Raji (cell line): ENCODE measurements at regions not wholly inside any gene's neighbourhood (a gene's known extent, or its start where the extent isn't known, plus 50 kb on each side); places are given as distances from the start of the nearest gene placed in this dataset.

Source experiments
- POLR2A ChIP-seq: IDR thresholded peaks from 2 replicates; pipeline ENCODE4 v1.6.1; 2011; ENCODE audit warnings: low read depth, low read length, control low read depth; ENCODE audit not compliant: insufficient read depth

DNA sequence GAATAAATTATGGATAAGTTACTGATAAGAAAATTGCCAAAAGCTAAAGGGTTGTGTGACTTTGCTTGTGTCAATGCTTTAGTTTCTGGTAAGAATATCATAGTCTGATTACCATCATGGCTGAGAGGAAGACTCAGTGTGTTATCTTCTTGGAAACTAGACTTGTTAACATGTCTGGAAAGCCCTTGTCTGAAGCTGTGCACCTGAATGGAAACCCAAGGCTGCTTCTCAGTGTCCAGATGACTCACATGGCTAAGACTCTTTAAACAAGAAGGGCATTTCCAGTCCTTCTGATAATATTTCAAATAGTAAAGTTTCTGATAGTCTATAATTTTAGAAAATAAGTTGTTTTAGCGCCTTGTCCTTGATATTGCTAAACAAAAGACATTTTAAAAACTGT lies 1092.7 kb downstream of the PLA2G4A start:
- TF ChIP-seq POLR2A, result no peak

DNA sequence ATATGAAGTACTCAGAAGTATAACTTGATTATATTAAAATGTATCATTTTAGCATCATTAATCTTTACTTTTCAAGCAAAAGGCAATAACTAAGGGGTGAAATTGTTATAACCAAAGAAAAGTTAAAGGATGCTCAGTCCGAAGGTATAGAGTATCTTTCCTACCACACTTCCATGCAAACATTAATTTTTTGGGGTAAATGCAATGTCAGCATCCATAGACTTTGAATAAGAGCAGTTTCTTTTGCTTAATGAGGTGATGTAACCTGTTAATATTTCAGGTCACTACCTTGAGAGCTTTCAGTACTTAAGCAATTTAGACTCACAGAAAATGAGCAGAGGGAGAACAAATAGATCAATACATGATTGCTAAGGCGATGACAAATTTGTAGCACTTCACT lies 1093.5 kb downstream of the PLA2G4A start:
- no peak for TF ChIP-seq POLR2A

DNA sequence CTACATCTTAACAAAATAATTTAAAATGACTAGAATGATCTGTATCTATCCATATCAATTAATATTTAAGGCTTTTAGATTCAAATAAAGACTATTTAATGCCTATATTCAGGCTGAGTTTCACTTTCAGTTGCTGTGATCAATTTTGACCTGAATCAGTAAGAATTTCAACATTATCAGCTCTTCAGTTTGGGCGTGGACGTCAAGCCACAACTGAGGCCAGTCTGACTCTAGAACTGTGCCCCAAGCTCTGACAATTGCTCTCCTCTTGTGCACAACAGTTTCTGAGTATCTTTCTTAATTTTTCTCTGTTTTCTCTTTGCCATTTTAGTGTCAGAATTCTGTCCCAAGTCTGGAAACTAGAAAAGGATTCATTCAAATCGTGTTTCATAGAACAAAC lies 1095.5 kb downstream of the PLA2G4A start:
- no peak for TF ChIP-seq POLR2A

DNA sequence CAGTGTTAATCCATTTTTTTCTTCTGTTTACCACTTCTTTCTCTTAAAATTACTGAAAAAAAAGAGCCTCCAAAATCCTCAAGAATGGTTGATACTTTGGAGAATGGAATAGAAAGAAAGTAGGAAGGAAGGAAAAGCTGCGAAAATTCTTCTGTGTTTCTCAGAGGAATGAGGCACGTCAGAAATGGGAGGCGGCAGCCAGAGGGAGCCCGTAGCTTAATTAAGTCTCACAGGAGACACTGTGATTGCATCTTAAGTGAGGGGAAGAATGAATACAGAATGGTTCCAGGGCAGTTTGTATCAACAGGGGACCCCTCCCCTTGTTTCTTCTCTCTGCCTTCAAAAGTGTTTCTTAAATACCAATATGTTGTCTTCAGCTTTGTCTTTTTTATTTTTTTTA lies 1099.5 kb downstream of the PLA2G4A start:
- no peak for TF ChIP-seq POLR2A

DNA sequence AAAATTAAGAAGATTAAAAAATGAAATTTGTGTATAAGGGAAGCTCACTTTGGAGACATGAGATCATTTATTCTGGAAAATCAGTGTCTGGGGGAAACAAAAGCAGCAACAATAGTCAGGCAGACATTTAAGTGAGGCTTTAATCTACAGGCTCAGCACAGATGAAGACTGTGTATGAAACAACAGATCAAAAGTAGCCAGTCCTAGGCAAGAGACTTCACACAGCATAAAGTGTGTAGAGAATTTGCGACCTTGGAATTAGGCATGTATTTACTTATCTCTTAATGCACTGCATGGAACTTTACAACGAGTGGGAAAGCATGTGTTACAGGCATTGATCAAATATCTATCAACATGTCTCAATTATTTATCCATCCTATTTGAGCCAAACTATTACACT lies 1099.9 kb downstream of the PLA2G4A start:
- no peak for TF ChIP-seq POLR2A

DNA sequence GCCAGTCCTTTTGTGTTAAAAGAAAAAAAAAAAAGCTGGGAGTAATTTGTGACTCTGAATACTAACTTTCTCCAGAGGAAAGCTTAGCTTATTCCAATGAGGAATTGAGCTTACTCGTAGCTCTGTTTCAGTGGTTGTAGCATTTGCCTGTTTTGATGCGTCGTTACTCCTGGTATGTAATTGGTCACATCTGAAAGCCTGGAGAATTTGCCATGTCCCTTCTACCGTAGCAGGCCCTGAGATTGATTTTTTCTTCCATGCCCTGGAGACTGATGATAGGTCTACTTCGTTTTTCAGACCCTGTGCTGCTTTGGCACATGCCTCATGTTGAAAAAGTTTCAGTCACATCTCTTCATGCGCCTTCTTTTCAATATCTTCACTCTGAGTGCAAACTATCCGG lies 1103.0 kb downstream of the PLA2G4A start:
- no peak for TF ChIP-seq POLR2A

DNA sequence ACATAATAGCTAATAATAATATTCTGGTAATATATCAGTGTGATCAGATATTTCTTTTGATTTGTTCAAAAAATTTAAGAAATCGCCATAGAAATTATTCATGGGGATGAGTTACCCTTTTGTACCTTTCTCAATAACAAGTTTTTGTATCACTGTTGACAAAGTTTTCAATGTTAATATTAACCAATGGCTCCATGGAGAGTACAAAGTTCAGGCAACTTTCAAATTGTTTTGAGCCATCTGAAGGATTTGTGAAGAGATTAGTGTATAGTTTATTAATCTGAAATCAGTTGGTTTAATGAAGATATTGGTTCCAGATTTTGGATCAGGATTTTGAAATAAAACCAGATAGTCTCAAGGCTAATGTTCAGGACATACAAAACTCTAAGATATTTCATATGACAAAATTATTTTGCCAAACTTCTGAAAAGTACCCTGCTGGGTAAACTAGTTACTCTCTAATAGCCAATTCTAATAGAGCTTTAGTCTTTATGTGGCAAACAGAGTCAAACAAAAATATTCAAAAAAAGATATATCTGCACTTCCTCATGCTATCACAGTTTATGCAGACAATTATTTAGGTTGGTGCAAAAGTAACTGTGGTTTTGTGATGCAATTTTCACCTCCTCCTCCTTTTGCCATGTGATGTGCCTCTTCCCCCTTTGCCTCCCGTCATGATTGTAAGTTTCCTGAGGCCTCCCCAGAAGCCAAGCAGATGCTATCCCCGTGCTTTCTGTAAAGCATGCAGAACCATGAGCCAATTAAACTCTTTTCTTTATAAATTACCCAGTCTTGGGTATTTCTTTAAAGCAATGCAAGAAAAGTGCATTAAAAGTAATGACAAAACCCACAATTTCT lies 1105.0 kb downstream of the PLA2G4A start:
- no peak for TF ChIP-seq POLR2A

DNA sequence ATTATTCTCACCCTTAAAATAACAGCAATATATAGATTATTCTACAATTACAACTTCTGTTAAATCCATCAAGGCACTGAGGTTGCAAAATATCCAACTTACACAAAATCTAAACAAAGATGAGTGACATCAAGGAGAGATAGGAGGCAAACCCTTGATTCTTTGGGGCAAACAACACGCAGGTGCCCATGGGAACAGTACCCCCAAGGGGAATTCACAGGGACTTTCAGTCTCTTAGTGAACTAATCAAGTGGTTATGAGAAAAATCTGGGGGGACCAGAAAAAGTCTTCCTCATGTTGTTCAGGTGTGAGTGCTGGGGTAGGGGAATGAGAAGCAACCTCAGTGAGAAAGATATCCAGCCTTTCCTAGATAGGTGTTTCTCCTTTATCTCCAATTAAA lies 1107.9 kb downstream of the PLA2G4A start:
- TF ChIP-seq POLR2A, result no peak

DNA sequence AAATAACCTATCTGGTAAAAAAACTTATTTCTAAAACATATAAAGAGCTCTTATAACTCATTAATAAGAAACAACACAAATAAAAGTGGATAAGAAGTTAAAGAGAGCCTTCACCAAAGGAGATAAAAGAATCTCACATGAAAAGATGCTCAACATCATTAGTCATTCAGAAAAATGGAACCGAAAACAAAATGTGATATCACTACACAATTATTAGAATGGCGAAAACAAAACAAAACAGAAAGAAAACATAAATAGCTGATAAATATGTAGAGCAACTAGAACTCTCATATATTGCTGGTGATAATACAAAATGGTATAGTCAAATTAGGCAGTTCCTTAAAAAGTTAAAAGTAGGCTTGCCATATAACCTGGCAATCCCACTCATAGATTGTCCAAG lies 1109.3 kb downstream of the PLA2G4A start:
- no peak for TF ChIP-seq POLR2A

DNA sequence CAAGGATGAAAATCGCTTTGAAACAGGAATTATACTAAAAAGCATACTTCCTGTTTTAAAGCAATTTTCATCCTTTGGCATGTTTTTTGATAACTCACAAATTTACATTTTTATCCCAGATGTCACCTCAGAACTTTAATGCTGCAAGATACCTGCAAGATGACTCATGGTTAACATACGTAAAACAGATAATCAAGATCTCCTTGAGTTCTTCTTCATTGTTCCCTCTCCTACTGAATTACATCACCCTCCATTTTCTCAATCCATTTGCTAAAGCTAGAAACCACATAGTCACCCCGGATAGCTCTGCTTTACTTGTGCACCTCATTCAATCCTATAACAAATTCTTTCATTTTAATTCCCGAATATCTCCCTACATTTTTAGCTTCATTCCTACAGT lies 1114.2 kb downstream of the PLA2G4A start:
- TF ChIP-seq POLR2A, result no peak

DNA sequence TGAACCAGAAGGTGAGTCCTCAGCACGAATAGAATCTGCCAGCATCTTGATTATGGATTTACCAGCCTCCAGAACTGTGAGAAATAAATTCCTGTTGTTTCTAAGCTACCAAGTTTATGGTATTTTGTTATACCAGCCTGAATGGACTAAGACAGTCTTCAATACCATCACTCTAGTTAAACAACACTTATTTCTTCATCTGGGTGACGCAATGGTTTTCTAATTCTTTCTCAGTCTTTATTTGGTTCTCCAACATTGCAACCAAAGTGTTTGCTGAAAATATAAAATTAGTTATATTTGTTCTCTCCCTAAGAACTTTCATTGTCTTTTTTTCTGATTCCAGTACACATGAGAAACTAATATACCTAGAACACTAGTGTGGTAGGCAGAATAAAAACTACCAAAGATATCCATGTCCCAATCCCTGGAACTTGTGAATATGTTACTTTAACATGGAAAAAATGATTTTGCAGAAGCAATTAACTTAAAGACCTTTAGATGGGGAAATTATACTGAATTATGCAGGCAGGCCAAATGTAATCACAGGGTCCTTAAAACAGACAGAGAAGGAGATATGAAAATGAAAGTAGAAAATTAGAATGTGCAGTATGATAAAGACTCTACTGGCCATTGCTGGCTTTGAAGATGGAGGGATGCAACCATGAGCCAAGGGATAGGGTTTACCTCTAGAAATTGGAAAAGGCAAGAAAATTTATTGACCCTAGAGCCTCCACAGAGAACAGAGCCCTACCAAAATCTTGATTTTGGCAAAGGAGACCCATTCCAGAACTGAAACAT lies 1115.1 kb downstream of the PLA2G4A start:
- no peak for TF ChIP-seq POLR2A

DNA sequence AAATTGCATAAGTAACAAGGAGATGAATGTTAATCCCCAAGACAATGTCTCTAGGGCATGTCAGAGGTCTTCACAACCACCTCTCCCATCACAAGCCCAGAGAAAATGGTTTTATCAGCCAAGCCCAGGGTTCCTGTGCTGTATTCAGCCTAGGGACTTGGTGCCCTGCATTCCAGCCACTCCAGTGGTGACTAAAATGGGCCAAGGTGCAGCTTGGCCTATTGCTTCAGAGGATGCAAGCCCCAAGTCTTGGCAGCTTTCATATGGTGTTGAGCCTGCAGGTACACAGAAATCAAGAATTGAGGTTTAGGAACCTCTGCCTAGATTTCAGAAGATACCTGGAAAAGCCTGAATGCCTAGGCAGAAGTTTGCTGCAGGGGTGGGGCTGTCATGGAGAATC lies 1118.6 kb downstream of the PLA2G4A start:
- no peak for TF ChIP-seq POLR2A

DNA sequence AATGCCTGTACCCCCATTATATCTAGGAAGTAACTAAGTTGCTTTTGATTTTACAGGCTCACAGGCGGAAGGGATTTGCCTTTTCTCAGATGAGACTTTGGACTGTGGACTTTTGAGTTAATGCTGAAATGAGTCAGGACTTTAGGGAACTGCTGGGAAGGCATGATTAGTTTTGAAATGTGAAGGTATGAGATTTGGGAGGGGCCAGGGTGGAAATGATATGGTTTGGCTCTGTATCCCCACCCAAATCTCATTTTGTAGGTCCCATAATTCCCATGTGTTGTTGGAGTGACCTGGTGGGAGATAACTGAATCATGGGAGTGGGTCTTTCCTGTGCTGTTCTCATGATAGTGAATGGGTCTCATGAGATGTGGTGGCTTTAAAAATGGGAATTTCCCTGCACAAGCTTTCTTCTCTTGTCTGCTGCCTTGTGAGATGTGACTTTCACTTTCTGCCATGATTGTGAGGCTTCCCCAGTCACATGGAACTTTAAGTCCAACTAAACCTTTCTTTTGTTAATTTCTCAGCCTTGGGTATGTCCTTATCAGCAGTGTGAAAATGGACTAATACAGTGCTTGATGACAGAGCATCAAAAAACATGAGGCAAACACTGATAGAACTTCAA lies 1119.5 kb downstream of the PLA2G4A start:
- no peak for TF ChIP-seq POLR2A

DNA sequence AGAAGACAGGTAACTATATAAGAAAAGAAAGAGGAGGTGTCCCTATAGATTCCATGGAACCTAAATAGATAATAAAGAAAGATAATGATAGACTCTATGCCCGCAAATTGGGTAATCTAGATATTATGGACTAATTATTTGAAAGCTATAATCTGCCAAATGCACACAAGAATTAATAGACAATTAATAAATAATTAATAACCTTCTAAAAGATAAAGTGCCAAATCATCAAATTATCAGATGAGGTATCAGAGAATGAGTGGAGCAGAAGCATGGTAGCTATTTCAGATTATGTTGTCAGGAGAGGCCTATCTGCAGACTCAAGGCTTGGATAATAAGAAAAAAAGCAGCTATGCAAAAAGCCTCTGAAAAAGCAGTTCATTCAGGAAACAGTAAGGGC lies 1120.8 kb downstream of the PLA2G4A start:
- TF ChIP-seq POLR2A, result no peak

DNA sequence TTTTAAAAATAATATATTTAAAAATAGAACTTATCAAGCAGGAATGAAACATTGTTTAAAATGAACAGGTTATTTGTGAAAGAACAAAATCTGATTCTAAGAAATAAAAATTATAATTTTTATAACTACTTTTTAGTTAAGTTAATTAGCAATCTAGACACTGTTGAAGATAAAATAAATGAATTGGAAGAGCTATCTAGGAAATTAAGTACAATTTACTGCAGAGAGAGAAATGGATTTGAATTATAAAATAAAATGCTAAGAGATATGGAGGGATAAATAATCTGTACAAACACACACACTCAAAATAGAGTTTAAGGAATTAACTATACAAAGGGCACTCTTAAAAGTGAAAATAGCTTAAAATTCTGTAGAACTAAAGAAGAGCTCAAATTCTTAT lies 1123.1 kb downstream of the PLA2G4A start:
- no peak for TF ChIP-seq POLR2A

DNA sequence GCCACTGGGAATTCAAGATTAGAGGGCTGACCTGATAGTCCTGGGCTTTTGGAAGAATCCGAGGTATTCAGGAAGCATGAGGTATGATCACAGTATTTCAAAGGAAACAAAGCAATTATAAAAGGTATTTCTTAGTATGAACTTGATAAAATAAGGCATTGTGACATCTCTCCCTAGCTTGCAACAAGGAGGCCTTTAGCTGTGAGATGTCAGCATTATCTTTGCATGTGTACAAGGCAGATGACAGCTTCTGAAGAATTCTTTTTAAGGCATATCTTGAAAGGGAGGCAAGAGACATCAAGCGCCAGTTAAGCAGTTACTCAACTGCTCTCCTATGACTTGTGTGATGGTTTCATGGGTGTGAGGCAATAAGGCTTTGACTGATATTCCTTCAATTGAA lies 1123.7 kb downstream of the PLA2G4A start:
- TF ChIP-seq POLR2A, result no peak
